Activated CD8-positive, alpha-beta memory T cell treated with anti-CD3 and anti-CD28 coated beads for 1 hour (primary cell): ENCODE measurements at regions not wholly inside any gene's neighbourhood (a gene's known extent, or its start where the extent isn't known, plus 50 kb on each side); places are given as distances from the start of the nearest gene placed in this dataset.

Experiments
- DNase-seq, 2 donors: peaks; one replicate each; pipeline ENCODE4 v3.0.0-alpha.2; 2020; ENCODE audit warnings: low read depth in 1 of 2; ENCODE audit errors: extremely low read depth in 1 of 2

GRCh38 chr9:121598965-121599871, 52.2 kb upstream of the DAB2IP start:
- no peak for DNase-seq

DNA sequence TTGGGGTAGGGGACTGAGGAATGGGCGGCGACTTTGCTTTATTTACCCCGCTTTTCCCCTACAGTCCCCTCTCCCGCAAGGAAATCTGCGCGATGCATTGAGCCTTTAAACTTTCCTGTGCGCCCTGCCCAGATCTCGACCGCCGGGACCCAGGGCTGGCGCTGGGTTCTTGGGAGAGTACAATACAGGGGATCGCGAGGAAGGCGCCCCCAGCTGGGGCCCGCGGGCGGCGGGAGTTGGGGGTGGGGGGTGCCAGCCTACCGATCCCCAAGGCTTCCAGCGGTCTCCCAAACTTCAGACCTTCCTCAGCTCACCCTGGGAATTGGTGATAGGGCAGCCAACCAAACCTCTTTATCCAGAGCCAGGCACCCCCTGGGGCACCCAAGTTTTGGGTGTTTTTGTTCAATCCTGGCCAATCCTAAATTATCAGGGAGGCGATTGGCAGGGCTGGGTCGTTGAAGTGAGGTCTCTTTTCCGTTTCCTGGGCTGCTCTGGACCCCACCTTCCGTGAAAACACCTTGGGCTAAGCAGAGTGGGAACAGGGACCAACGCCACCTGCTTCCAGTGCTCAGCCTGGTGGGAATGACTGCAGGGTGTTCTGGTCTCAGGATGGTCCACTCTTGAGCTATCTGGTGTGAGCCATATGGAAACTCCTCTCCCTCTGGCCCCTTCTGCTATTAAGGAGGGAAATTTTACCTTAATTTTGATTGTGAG, 51.4 kb upstream of the DAB2IP start:
- DNase-seq = no peak

- DNase-seq = no peak
Observed at GRCh38 chr9:121601194-121601593, 50.2 kb upstream of the DAB2IP start.
